GM18951 (cell line): ENCODE measurements at regions not wholly inside any gene's neighbourhood (a gene's known extent, or its start where the extent isn't known, plus 50 kb on each side); places are given as distances from the start of the nearest gene placed in this dataset.

Experiments
- POLR2A ChIP-seq: IDR thresholded peaks from 4 replicates; pipeline ENCODE4 v1.6.1; 2011; ENCODE audit warnings: mild to moderate bottlenecking; ENCODE audit not compliant: insufficient read length, insufficient read depth; ENCODE audit errors: extremely low read depth
- in situ Hi-C: fragments of 300-500 bp; cut with MboI; formaldehyde crosslinking; loops from one replicate; pipeline ENCODE4 v1.12.0; 2022; ENCODE audit warnings: low sequenced_read_pairs, mixed read lengths, inconsistent platforms; ENCODE audit not compliant: unreplicated experiment

GRCh38 chr12:65534238-65534841 lies 255.9 kb downstream of the MSRB3 start:
- in situ Hi-C loops: no loop called here
- TF ChIP-seq POLR2A: no peak

DNA sequence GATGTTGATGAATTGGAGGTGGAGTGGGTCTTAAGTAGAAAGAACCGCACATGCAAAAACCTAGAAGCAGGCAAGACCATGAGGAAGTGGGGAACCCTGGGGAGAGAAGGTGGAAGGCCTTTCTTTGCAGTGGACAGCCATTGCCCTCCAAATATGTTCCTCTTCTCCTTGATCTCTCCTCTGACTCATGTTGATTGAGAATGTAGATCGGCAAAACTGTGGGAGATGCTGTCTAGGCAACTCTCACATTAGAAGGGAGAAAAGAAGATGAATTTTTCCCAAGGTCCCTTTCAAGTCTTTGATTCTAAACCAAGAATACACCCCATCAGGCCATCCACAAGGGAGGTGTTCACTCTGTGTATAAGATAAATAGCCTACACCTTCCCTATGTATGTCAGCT lies 257.5 kb downstream of the MSRB3 start:
- in situ Hi-C loops: no loop called here
- no peak for TF ChIP-seq POLR2A

- no peak for TF ChIP-seq POLR2A
- in situ Hi-C loops: no loop called here
Observed at GRCh38 chr12:65536351-65536750, 257.9 kb downstream of the MSRB3 start.

GRCh38 chr12:65536876-65537681 lies 258.6 kb downstream of the MSRB3 start:
- no peak for TF ChIP-seq POLR2A
- in situ Hi-C loops: no loop called here

- in situ Hi-C loops: no loop called here
- no peak for TF ChIP-seq POLR2A
Observed at GRCh38 chr12:65537978-65538377, 259.5 kb downstream of the MSRB3 start.

DNA sequence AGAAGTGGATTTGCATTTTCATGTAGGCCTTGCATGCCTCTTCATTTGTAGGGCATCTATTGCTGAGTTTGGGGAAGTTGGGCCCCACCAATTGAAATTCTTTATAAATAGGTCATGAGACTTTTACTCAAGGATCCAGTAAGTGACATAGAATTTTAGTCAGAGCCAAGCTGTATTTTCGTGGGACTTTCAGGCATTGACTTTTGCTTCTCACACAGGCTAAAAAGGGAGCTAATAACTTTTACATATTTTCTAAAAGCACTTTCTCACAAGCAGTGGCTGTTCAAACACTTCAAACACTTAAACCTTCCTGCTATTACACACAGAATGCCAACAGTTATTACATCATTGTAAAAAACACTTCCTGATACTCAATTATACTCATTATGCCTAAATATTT lies 260.5 kb downstream of the MSRB3 start:
- no peak for TF ChIP-seq POLR2A
- in situ Hi-C loops: no loop called here

DNA sequence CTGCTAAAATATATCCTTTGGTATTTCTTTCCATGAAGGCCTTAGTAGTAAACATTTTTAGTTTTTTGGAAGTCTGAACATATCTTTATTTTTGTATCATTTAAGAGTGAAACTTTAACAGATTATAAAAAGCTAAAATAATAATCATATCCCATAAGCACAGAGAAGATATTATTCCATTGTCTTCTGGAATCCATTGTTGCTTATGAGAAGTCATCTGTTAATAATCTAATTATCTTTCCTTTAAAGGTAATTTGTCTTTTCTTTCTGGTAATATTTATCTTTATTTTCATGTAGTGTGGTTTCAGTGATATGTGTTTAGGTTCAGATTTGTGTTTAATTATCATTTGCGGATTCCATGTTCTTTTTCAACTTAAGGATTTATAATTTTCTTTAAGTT lies 261.7 kb downstream of the MSRB3 start:
- no peak for TF ChIP-seq POLR2A
- in situ Hi-C loops: no loop called here

DNA sequence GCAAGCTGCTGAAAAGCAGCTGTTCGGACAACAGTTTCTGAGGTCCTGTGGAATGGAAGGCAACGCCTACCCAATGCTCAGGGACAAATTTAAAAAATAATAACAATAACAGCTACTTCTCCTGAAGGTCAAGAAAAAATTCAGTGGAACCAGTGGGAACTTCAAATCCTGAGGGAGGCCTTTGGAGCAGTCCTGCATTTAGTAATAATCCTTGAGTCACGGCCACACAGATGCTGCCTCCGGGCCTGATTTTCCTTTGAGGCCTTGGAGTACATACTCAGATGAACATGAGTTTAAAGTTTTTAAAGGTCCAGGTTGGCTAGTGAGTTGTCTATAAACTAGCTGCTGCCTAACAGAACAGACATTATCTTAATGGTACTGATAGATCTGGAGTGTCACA lies 268.0 kb downstream of the MSRB3 start:
- in situ Hi-C loops: no loop called here
- TF ChIP-seq POLR2A: no peak

DNA sequence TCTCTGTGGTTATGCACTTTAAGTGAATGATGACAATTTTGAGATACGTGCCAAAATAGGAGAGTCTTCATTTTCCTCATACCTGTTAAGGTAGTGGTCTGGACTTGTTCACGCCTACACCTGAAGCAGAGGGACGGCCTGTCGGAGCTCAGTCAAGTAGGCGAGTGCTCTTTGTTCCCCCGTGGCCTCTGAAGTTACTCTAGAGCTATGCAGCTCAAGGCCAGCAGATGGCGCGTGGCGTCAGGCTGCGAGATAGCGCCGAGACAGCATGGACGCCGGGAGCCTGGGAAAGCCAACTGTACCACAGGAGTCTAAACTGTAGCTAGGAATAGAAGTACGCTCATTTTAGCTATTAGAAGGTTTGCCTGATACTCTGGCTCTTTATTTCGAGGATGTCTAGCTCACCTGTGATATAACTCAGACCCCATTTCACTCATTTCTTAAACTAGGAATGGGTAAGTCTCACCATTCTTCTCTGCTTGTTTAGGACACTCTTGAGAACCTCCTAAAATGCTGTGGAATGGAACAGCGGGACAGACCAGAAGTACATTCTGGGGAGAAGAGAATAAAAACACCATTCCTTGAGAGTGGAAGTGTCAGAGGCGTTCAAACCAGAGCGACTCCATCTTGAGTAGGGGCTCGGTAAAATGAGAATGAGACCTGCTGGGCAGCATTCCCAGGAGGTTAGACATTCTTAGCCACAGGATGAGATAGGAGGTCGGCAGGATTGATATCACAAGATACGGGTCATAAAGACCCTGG lies 267.4 kb upstream of the HMGA2 start:
- in situ Hi-C loops: no loop called here
- TF ChIP-seq POLR2A: no peak

- in situ Hi-C loops: no loop called here
Observed at GRCh38 chr12:65557438-65558181, 266.7 kb upstream of the HMGA2 start.

DNA sequence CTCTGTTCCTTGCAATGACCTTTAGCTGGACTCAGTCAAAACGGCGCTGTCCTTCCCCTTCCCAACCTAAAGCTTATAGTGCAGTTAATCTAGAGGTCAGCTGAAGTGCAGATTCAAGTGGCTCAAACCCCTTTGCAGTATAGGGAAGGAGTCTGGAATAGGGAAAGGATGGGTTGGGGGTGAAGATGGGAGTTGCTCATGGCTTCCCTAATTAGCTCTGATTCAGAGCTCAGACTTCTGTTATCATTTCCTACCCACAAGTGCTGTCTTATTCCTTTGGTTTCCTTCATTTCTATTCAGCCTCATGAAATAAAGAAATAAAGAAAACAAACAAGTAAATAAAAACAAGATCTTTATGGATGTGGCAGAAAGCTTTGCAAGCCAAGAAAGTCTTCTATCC lies 264.0 kb upstream of the HMGA2 start:
- in situ Hi-C loops: no loop called here
- no peak for TF ChIP-seq POLR2A

More at GRCh38 chr12:65557438-65558181, 266.7 kb upstream of the HMGA2 start:
- no peak for TF ChIP-seq POLR2A

- no peak for TF ChIP-seq POLR2A
- in situ Hi-C loops: no loop called here
Observed at GRCh38 chr12:65561798-65562382, 262.4 kb upstream of the HMGA2 start.
